Stomach (tissue), 8 donors: ENCODE measurements at regions not wholly inside any gene's neighbourhood (a gene's known extent, or its start where the extent isn't known, plus 50 kb on each side); places are given as distances from the start of the nearest gene placed in this dataset.

Source experiments
- DNase-seq, 2 donors: peaks; one replicate each; pipeline versions ENCODE4 v3.0.0 to v3.0.0-alpha.2; 2013 to 2019
- H3K27ac ChIP-seq, 5 donors: fragments of 200-600 bp in 4 of 5; sonication (generic) in 4 of 5; one replicate each; pipeline ENCODE4 v1.5.1; 2013 to 2019; ENCODE audit warnings: mild to moderate bottlenecking in 1 of 5, moderate library complexity in 1 of 5
- H3K27me3 ChIP-seq, 3 donors: fragments of 200-600 bp; sonication (generic); one replicate each; pipeline ENCODE4 v1.5.1; 2017 to 2019; ENCODE audit warnings: mixed run types in 1 of 3
- H3K36me3 ChIP-seq, 4 donors: fragments of 200-600 bp; sonication (generic); 1 replicate in 3 of 4; 2 replicates in 1 of 4; pipeline ENCODE4 v1.5.1; 2016 to 2019
- H3K4me1 ChIP-seq, 4 donors: fragments of 200-600 bp; sonication (generic); one replicate each; pipeline ENCODE4 v1.5.1; 2016 to 2019
- H3K4me3 ChIP-seq, 4 donors: fragments of 200-600 bp; sonication (generic) in 3 of 4; one replicate each; pipeline ENCODE4 v1.5.1; 2016 to 2019; ENCODE audit warnings: mild to moderate bottlenecking in 1 of 4
- H3K9me3 ChIP-seq, 4 donors: fragments of 200-600 bp; sonication (generic); one replicate each; pipeline ENCODE4 v1.5.1; 2016 to 2019
- CTCF ChIP-seq, 7 experiments: fragments of 450-650 bp in 4 of 7; fragments of 200-600 bp in 3 of 7; sonication (generic) in 3 of 7; IDR thresholded peaks; one replicate each; pipeline ENCODE4 v1.5.1; 2016 to 2019; ENCODE audit warnings: antibody characterized with exemption in 7 of 7, control low read depth in 2 of 7, mild to moderate bottlenecking in 1 of 7
- EP300 ChIP-seq: sonication (generic); formaldehyde crosslinking; IDR thresholded peaks from one replicate; pipeline ENCODE4 v1.6.1; 2017; ENCODE audit warnings: antibody characterized with exemption
- POLR2A ChIP-seq, 4 donors: fragments of 450-650 bp; IDR thresholded peaks; one replicate each; pipeline ENCODE4 v1.6.1; 2016; ENCODE audit warnings: antibody characterized with exemption in 4 of 4, control low read depth in 2 of 4, mild to moderate bottlenecking in 1 of 4, moderate library complexity in 1 of 4
- POLR2AphosphoS5 ChIP-seq, 3 donors: sonication (generic); formaldehyde crosslinking; IDR thresholded peaks; one replicate each; pipeline ENCODE4 v1.6.1; 2016; ENCODE audit warnings: antibody characterized with exemption in 3 of 3
- WGBS, 5 donors: extraction: QIAGEN DNeasy Blood & Tissue Kit in 3 of 5; methylation state at CpG; one replicate each; pipeline versions ENCODE4 v1.1.5 to v1.1.7; 2013 to 2018; 5-methylcytosine and 5-hydroxymethylcytosine counted together
- intact Hi-C: fragments of 100-400 bp; cut with DNase I; formaldehyde crosslinking; loops from one replicate; pipeline ENCODE4 v1.15.1; 2023; ENCODE audit warnings: low total_unique reads
- donor health status: healthy with polysubstance abuse.
- donor health status: Bipolar disorder and iron deficiency.
- donor health status: healthy.

GRCh38 chr1:103187673-103188072 is 79.4 kb upstream of the COL11A1 start:
- intact Hi-C loops = no loop called here
- Histone ChIP-seq H3K27ac (no peak overlapping the region), H3K4me1 (no peaks in the 10 kb centered on the region), H3K4me3 (no peak overlapping the region), H3K27me3 (no peaks in the 10 kb centered on the region), H3K9me3 (no peaks in the 10 kb centered on the region), H3K36me3 (no peaks in the 10 kb centered on the region)
- no peak for DNase-seq
- TF ChIP-seq POLR2A (IDR thresholded peaks at IDR 0.05) (no peak), POLR2AphosphoS5 (IDR thresholded peaks at IDR 0.05) (no peak), EP300 (no peak), CTCF (IDR thresholded peaks at IDR 0.05) (no peak)
- 80 to 96% (median 86%) methylated on average over 1 of the region's 1 CpG for whole genome bisulfite sequencing, 5 donors

GRCh38 chr1:103180660-103181059 is 72.3 kb upstream of the COL11A1 start:
- peak in 1 of 2 donors; percentile 12 for DNase-seq
- no peaks in the 10 kb centered on the region for H3K36me3 ChIP-seq
- TF ChIP-seq POLR2A (IDR thresholded peaks at IDR 0.05) = no peak
- no peak for TF ChIP-seq POLR2AphosphoS5 (IDR thresholded peaks at IDR 0.05)
- no peak for TF ChIP-seq CTCF (IDR thresholded peaks at IDR 0.05)
- TF ChIP-seq EP300 = no peak
- WGBS, 5 donors = 30 to 43% (median 38%) methylated on average over 3 of the region's 3 CpGs
- H3K4me1 ChIP-seq = no peaks in the 10 kb centered on the region
- H3K4me3 ChIP-seq = no peak overlapping the region
- intact Hi-C loops = no loop called here
- H3K9me3 ChIP-seq = no peaks in the 10 kb centered on the region
- no peak overlapping the region for H3K27ac ChIP-seq
- no peaks in the 10 kb centered on the region for H3K27me3 ChIP-seq

GRCh38 chr1:103177108-103177775 is 68.9 kb upstream of the COL11A1 start:
- Histone ChIP-seq H3K4me3 (no peak overlapping the region), H3K4me1 (no peaks in the 10 kb centered on the region), H3K27me3 (no peaks in the 10 kb centered on the region), H3K36me3 (no peaks in the 10 kb centered on the region), H3K27ac (no peak overlapping the region), H3K9me3 (no peaks in the 10 kb centered on the region)
- no peak for TF ChIP-seq POLR2AphosphoS5 (IDR thresholded peaks at IDR 0.05)
- no peak for TF ChIP-seq EP300
- TF ChIP-seq CTCF (IDR thresholded peaks at IDR 0.05) = no peak
- no peak for TF ChIP-seq POLR2A (IDR thresholded peaks at IDR 0.05)
- intact Hi-C loops = no loop called here
- 55 to 71% (median 65%) methylated on average over 6 of the region's 6 CpGs for WGBS, 5 donors
- DNase-seq = no peak

GRCh38 chr1:103171041-103171590 is 62.8 kb upstream of the COL11A1 start:
- Histone ChIP-seq H3K4me3 (no peak overlapping the region), H3K27me3 (no peaks in the 10 kb centered on the region), H3K36me3 (no peaks in the 10 kb centered on the region), H3K9me3 (no peaks in the 10 kb centered on the region), H3K27ac (no peak overlapping the region), H3K4me1 (no peaks in the 10 kb centered on the region)
- no peak for DNase-seq
- WGBS, 5 donors = 40 to 68% (median 58%) methylated on average over 1 of the region's 1 CpG
- intact Hi-C loops = no loop called here
- TF ChIP-seq POLR2AphosphoS5 (IDR thresholded peaks at IDR 0.05) (no peak), EP300 (no peak), POLR2A (IDR thresholded peaks at IDR 0.05) (no peak), CTCF (IDR thresholded peaks at IDR 0.05) (no peak)
